Retinal pigment epithelial cell (primary cell): ENCODE measurements at regions not wholly inside any gene's neighbourhood (a gene's known extent, or its start where the extent isn't known, plus 50 kb on each side); places are given as distances from the start of the nearest gene placed in this dataset.

Source experiments
- DNase-seq: peaks from one replicate; pipeline ENCODE4 v3.0.0-alpha.2; 2010; ENCODE audit warnings: low read depth
- H3K4me3 ChIP-seq: 2 replicates; pipeline ENCODE4 v1.5.1; 2011; ENCODE audit warnings: mild to moderate bottlenecking, low read length, control low read depth, moderate library complexity
- TF ChIP-seq, protein P1 (sequence below): conservative IDR thresholded peaks from 2 replicates; pipeline ENCODE4 v1.5.1; 2011; ENCODE audit warnings: low read depth, low read length, control low read depth, inconsistent platforms

DNA sequence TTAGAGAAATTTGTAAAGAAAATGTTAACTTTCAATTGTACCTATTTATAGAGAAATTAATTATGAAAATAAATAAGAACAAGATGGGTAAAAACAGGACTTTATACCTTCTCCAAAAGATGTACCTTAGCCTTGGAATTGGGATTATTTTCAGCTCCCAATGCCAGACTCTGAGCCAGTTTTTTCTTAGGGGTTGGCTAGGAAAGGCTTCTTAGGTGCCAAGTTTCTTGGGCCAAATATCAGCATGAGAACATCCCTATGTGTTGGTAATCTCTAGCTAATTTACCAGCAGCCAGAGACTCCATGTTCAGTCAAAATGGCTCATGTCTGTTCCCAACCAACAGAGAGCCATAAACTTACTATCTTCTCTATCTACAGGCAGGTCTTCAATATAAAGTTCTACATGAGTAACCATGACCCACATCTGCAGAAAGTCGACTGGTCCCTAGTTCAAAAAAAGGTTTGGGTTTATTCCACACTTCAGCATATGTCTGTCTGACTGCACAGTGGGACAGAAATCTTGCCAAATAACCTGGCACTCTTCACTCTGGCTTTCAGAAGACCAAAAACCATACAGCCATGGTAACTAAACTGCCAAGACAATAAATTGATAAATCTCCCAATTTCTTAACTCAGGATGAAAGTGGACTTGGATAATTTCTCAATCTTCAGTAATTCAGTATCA lies 380.5 kb upstream of the RASGEF1B start:
- TF ChIP-seq, protein P1, sequence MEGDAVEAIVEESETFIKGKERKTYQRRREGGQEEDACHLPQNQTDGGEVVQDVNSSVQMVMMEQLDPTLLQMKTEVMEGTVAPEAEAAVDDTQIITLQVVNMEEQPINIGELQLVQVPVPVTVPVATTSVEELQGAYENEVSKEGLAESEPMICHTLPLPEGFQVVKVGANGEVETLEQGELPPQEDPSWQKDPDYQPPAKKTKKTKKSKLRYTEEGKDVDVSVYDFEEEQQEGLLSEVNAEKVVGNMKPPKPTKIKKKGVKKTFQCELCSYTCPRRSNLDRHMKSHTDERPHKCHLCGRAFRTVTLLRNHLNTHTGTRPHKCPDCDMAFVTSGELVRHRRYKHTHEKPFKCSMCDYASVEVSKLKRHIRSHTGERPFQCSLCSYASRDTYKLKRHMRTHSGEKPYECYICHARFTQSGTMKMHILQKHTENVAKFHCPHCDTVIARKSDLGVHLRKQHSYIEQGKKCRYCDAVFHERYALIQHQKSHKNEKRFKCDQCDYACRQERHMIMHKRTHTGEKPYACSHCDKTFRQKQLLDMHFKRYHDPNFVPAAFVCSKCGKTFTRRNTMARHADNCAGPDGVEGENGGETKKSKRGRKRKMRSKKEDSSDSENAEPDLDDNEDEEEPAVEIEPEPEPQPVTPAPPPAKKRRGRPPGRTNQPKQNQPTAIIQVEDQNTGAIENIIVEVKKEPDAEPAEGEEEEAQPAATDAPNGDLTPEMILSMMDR: no peak
- no peak overlapping the region for H3K4me3 ChIP-seq
- DNase-seq: no peak

DNA sequence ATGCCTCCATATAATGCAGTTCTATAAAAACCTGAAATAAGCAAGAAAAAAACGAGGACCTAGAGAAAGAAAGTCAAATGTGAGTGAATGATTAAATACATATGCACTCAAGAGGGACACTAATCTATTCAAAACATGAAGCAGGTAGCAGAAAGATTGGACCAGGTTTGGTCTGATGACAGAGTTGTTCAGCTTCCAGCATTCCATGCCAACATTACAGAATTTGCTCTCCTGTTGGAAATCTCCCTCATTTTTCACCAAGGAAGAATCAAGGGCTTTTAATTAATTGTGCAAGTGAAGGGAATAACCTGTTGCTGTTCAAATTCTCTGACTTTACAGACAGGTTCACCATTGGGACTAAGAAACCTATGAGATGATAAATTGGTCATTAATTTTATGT lies 379.0 kb upstream of the RASGEF1B start:
- TF ChIP-seq, protein P1: no peak
- H3K4me3 ChIP-seq: no peak overlapping the region
- DNase-seq: no peak

DNA sequence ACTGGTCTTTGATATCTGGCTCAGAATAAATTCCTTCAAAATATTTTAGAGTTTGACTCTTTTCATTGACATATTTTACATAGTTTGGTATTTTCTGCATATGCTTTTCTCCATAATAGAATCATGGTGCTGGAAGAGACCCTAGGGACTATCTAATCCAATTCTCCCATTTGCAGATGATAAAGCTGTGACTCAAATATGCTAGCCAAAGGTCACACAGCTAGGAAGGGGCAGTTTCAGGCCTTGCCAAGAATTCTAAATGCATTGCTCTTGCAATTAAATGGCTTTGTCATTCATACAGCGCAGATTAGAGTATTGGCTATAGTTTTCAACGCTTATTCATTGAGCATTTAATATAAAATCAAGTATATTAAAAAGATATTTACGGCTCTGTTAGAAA lies 374.1 kb upstream of the RASGEF1B start:
- TF ChIP-seq, protein P1: no peak
- DNase-seq: no peak
- H3K4me3 ChIP-seq: no peak overlapping the region

DNA sequence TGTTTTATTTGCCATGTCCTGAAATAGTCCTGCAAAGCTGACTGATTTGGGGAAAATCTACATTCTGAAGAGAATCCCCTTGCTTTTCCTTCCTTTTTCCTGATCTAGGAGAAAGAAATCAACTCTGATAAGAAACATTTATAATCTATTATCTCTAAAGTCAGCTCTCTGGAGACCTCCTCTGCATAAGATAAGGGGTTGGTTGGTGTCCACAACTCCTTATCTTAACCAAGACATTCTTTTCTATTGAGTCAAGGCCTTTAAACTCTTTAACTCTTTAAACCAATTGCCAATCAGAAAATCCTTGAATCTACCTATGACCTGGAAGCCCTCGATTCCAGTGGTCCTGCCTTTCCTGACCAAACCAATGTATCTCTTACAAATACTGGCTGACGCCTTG lies 373.6 kb upstream of the RASGEF1B start:
- TF ChIP-seq, protein P1: no peak
- no peak overlapping the region for H3K4me3 ChIP-seq
- no peak for DNase-seq

DNA sequence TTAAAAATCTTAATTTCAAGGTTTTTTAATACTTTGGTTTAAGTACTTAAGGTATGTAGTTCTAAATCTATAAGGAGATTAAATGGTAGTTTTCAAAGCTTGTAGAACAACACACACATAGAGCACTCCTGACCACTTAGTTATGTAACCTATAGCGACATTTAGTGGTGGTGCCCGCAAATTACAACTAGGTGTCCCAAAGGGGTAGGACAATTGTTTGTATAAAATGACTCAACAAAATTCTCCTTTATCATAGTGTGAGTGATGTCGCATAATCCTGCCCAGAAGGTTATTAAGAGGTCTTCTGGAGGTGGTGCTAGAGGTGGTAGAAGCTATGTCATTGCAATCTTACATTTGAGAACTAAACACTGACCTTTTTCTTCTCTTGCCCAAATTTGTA lies 373.0 kb upstream of the RASGEF1B start:
- no peak overlapping the region for H3K4me3 ChIP-seq
- TF ChIP-seq, protein P1: peak; percentile 77
- peak; percentile 62 for DNase-seq

DNA sequence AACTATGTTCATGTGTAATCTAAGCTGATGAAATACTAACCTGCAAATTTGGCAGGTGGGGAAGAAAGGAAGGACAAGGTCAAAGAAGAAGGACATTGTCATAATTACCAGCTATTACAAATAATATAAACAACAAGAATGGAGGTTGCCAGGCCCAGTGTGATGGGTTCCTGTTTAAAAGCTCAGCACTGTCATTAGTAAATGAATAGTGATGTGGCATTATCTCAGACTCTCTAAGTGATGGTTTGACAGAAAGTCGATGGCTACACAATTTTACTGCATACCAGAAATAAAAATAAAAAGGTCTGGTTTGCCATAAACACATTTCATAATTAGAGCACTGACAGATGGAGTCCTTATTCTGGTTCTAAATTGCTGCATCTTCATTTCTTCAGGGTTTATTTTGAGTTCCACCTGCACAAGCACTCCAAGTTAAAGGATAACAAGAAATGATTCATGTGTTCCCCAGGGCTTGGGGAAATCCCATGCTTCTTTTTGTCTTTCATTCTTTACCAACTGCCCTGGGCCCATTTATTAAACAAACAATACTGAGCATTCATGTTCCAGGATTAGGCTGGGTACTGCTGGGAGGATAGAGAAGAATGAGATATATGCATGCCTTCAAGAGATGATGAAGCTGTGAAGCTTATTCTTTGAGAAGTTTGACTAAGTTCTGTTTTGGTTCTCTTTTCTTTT lies 367.8 kb upstream of the RASGEF1B start:
- no peak for DNase-seq
- TF ChIP-seq, protein P1: no peak

DNA sequence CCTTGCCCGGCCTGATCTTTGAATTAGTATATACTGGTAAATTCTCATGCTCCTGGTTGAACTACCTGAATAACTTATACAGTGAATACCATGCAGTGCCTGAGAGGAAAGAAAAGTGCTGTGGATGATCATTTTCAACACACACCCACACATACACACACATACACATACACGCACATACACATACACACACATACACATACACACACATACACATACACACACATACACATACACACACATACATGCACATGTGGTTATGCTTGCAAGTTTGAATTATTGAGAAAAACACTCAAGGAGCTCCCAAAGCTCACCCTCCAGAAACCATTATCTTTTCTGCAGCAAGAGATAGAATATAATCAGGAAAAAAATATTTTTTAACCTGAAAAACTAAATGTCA lies 366.9 kb upstream of the RASGEF1B start:
- no peak overlapping the region for H3K4me3 ChIP-seq
- DNase-seq: no peak
- TF ChIP-seq, protein P1: no peak

More for the DNA sequence above, 367.8 kb upstream of the RASGEF1B start:
- no peak overlapping the region for H3K4me3 ChIP-seq
